Stimulated activated naive B cell treated with anti-CD40 and anti-IgM and Interleukin-4, amounts not matched to agents 10 μg/mL and 1 μg/mL and 100 μg/mL, for 72 hours (primary cell): ENCODE measurements at regions not wholly inside any gene's neighbourhood (a gene's known extent, or its start where the extent isn't known, plus 50 kb on each side); places are given as distances from the start of the nearest gene placed in this dataset.
A peak's percentile ranks its signal among the peaks of the same experiment; 100 is the strongest.

ENCODE experiments used
- ATAC-seq, 2 donors: fragments of 150-1000 bp; cut with Tn5 transposase; replicated peaks; 2 replicates each; pipeline ENCODE4 v1.10.0; 2021; ENCODE audit warnings: moderate library complexity in 1 of 2
- DNase-seq: peaks from one replicate; pipeline ENCODE4 v3.0.0; 2021
- H3K27ac Mint-ChIP-seq: one replicate; pipeline ENCODE4 v1.8.0; 2022; ENCODE audit warnings: mild to moderate bottlenecking, mixed read lengths
- H3K27me3 Mint-ChIP-seq, 2 donors: one replicate each; pipeline ENCODE4 v1.8.0; 2022; ENCODE audit warnings: mixed read lengths in 2 of 2
- H3K36me3 Mint-ChIP-seq, 2 donors: one replicate each; pipeline ENCODE4 v1.8.0; 2022; ENCODE audit warnings: mixed read lengths in 2 of 2, mild to moderate bottlenecking in 1 of 2
- H3K4me1 Mint-ChIP-seq, 2 donors: one replicate each; pipeline ENCODE4 v1.8.0; 2022; ENCODE audit warnings: mixed read lengths in 2 of 2, mild to moderate bottlenecking in 1 of 2
- H3K4me3 Mint-ChIP-seq, 2 donors: one replicate each; pipeline ENCODE4 v1.8.0; 2022; ENCODE audit warnings: mild to moderate bottlenecking in 2 of 2, mixed read lengths in 2 of 2, moderate library complexity in 1 of 2
- H3K9me3 Mint-ChIP-seq, 2 donors: one replicate each; pipeline ENCODE4 v1.8.0; 2022; ENCODE audit warnings: mixed read lengths in 2 of 2, mild to moderate bottlenecking in 1 of 2

- peaks cover 0 to 2% of the 10 kb centered on the region in 2 donors for H3K4me1 Mint-ChIP-seq
- DNase-seq (no peak), ATAC-seq (no peak)
- no peaks in the 10 kb centered on the region for H3K27me3 Mint-ChIP-seq
- peaks cover 29 to 39% of the 10 kb centered on the region in 2 donors for H3K36me3 Mint-ChIP-seq
- H3K4me3 Mint-ChIP-seq = no peak overlapping the region
- H3K27ac Mint-ChIP-seq = no peak overlapping the region
- no peaks in the 10 kb centered on the region for H3K9me3 Mint-ChIP-seq
Measured at GRCh38 chr1:77632216-77632615, 50.2 kb downstream of the ZZZ3 start.

GRCh38 chr1:77631751-77632150 lies 50.7 kb downstream of the ZZZ3 start:
- Mint-ChIP-seq H3K27me3 (no peaks in the 10 kb centered on the region), H3K4me1 (peaks cover 0 to 2% of the 10 kb centered on the region in 2 donors), H3K36me3 (peaks cover 29 to 39% of the 10 kb centered on the region in 2 donors), H3K9me3 (no peaks in the 10 kb centered on the region), H3K4me3 (no peak overlapping the region), H3K27ac (no peak overlapping the region)
- ATAC-seq = no peak
- no peak for DNase-seq

DNA sequence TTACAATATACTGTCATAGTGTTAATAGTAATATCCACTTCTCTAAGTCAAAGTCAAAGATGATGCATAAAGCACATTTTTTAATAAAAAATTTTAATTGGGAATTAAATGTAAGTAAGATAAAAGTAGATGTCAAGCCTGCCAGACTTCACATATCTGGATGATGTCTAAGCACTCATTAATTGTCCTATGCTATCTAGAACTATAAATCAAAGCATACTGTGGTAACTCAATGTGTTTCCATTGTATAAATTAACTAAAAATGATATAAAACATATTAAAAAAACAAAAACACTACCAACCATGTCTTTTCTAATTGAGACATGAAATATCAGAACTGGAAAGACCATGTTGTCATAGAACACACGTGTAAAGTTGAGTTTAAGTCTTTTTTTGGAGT lies 51.2 kb downstream of the ZZZ3 start:
- Mint-ChIP-seq H3K9me3 (no peaks in the 10 kb centered on the region), H3K27ac (no peak overlapping the region), H3K27me3 (no peaks in the 10 kb centered on the region), H3K4me1 (peaks cover 0 to 2% of the 10 kb centered on the region in 2 donors), H3K36me3 (peaks cover 33 to 43% of the 10 kb centered on the region in 2 donors), H3K4me3 (no peak overlapping the region)
- no peak for ATAC-seq
- DNase-seq = no peak

DNA sequence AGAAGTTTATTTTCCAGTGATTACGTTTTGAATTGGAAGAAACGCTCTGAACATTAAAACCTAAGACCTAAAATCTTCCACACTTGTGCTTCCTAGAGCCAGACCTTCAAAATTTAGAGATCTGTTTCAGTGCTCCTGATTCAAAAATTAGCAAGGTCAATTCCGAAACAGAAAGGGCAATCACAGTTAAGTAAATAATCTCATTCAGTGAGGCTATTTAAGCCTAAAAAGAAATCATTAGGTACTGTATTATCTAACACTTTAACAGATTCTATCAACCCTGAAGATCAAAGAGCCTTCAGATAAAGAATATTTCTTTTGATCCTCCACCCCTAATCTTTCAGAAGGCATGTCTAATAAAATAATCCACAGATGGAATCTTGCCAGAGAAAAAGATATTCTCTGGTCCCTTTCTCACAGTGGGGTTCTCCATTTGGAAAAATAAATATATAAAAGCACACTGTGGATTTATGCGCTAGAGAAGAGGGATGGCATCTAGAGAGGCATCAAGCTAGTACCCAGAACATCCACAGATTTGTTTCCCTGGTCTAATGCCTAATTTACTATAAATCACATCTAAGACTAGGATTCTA lies 54.4 kb downstream of the ZZZ3 start:
- Mint-ChIP-seq H3K9me3 (no peaks in the 10 kb centered on the region), H3K4me1 (peaks cover 0 to 2% of the 10 kb centered on the region in 2 donors), H3K36me3 (peaks cover 40 to 50% of the 10 kb centered on the region in 2 donors), H3K4me3 (no peak overlapping the region), H3K27me3 (no peaks in the 10 kb centered on the region), H3K27ac (no peak overlapping the region)
- DNase-seq (no peak), ATAC-seq (no peak)

- Mint-ChIP-seq H3K4me1 (peaks cover 1 to 5% of the 10 kb centered on the region in 2 donors), H3K27ac (no peak overlapping the region), H3K9me3 (no peaks in the 10 kb centered on the region), H3K36me3 (peaks cover 35 to 46% of the 10 kb centered on the region in 2 donors), H3K4me3 (no peak overlapping the region), H3K27me3 (no peaks in the 10 kb centered on the region)
- ATAC-seq (no peak), DNase-seq (no peak)
Measured at GRCh38 chr1:77625250-77625649, 57.2 kb downstream of the ZZZ3 start.

DNA sequence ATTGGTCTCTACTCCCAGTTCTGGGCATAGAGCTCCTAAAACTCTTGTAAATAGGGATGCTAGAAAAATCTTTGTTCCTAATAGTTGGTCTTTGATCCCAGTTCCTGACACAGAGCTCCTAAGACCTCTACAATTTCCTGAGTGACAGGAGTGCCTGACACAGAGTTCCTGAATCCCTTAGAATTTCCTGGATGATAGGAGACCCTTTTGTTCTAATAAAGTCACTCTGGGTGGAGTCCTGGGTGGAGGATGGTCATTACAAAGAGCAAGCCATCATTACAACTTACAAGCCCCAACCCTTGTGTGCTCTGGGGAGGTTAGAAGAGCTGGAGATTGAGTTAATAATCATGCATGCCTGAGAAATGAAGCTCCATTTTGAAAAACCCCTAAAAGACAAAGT lies 58.4 kb downstream of the ZZZ3 start:
- Mint-ChIP-seq H3K4me3 (no peak overlapping the region), H3K9me3 (no peaks in the 10 kb centered on the region), H3K4me1 (peaks cover 2 to 8% of the 10 kb centered on the region in 2 donors), H3K27me3 (no peaks in the 10 kb centered on the region), H3K27ac (peak overlapping the region; percentile 42), H3K36me3 (peaks cover 39 to 49% of the 10 kb centered on the region in 2 donors)
- DNase-seq = no peak
- no peak for ATAC-seq

DNA sequence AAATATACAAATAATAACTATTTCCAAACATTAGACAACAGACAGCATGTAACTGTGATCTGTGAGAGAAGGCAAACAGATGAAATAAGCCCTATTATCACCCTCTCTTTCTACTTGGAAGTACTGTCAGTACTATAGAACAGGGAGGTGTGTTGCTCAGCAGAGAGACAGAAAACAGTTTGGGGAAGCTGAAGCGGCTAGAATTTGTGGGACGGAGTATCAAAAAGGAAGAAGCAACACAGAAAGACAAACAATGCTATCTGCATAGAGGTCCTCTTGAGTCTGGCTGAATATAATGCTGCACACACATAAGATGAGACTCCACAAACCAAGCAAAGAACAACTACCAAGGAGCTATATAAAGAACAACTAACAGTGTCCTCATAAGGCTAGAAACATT lies 59.4 kb downstream of the ZZZ3 start:
- Mint-ChIP-seq H3K27me3 (no peaks in the 10 kb centered on the region), H3K36me3 (peaks cover 38 to 46% of the 10 kb centered on the region in 2 donors), H3K4me1 (peaks cover 2 to 8% of the 10 kb centered on the region in 2 donors), H3K4me3 (no peak overlapping the region), H3K27ac (no peak overlapping the region), H3K9me3 (no peaks in the 10 kb centered on the region)
- DNase-seq (no peak), ATAC-seq (no peak)

- ATAC-seq (no peak), DNase-seq (no peak)
- Mint-ChIP-seq H3K36me3 (peaks cover 38 to 52% of the 10 kb centered on the region in 2 donors), H3K4me1 (peaks cover 2 to 8% of the 10 kb centered on the region in 2 donors), H3K4me3 (no peak overlapping the region), H3K27ac (no peak overlapping the region), H3K27me3 (no peaks in the 10 kb centered on the region), H3K9me3 (no peaks in the 10 kb centered on the region)
Measured at GRCh38 chr1:77620273-77620672, 62.2 kb downstream of the ZZZ3 start.

- H3K36me3 Mint-ChIP-seq = peaks cover 35 to 51% of the 10 kb centered on the region in 2 donors
- peaks cover 9 to 18% of the 10 kb centered on the region in 2 donors for H3K9me3 Mint-ChIP-seq
- H3K27ac Mint-ChIP-seq = no peak overlapping the region
- DNase-seq (no peak), ATAC-seq (no peak)
- H3K4me1 Mint-ChIP-seq = peaks cover 2 to 15% of the 10 kb centered on the region in 2 donors
- no peak overlapping the region for H3K4me3 Mint-ChIP-seq
- no peaks in the 10 kb centered on the region for H3K27me3 Mint-ChIP-seq
Measured at GRCh38 chr1:77614037-77614436, 68.4 kb downstream of the ZZZ3 start.
